ENCODE measurements at regions not wholly inside any gene's neighbourhood (a gene's known extent, or its start where the extent isn't known, plus 50 kb on each side); places are given as distances from the start of the nearest gene placed in this dataset.

DNA sequence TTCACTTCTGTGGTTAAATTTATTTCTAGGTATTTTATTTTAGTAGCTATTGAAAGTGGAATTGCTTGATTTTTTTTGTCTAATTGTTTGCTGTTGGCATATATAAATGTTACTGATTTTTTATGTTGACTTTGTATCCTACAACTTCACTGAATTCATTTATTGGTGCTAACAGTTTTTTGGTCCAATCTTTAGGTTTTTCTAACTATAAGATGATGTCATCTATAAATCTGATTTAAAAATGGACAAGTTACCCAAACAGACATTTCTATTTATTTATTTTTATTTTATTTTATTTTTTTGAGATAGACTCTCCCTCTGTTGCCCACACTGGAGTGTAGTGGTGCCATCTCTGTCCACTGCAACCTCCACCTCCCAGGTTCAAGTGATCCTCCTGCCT, 162.3 kb downstream of the COX7C start:
- DNase-seq (ENCODE audit: low spot score): no peak

DNA sequence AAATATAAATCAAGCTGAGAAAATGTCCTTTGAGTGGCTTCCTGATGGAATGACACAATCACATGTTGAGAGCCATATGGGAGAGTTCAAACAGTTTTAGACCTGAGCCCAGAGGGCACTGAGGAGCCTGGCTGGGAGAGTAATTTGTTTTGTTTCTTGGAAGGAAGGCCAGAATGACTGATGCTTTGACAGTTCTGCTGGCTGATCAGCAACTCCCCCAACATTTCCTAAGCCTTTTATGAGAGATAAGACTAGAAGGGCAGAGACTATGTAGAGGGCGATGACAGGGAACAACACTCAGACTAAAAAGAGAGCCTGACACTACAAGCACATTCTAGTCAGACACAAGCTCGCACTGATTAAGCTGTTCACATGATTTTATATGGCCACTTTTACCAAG, 169.2 kb downstream of the COX7C start:
- no peak for DNase-seq (ENCODE audit: low spot score)

DNA sequence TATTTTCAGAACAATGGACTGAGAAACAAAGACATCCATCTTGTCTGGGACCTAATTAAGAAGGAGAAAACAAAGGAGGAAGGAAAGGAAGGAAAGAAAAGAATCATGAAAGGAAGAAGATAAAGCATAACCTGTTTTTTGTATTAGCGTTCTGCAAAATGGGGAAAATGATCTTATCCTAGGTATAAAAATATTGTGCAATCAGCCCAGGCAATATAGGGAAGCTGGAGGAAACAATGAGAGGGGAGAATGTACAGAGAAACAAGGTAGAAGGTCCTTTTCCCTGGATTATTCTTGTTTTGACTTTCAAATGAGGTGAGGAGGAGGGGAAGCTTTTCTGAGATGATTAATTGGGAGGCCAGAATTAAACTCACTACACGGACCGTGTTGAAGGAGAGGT, 177.9 kb downstream of the COX7C start:
- DNase-seq (ENCODE audit: low spot score): no peak

DNA sequence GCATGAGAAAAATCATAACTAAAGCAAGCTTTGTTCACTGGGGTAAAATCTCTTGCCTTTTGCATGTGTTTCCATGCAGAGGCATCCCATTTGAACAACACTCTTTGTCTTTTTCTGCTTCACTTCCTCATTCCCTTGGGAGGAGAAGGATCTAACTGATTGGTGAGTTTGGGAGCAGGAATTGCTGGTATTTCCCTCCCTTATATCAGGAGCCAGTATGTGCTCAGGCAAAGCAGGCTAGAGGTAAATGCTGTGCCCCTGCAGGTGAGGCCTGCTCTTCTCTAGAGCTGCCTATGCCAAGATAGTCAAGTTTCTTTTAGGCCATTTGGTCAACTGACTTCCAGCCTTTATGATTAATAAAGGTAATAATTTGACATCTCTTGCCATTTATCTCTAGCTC, 179.9 kb downstream of the COX7C start:
- DNase-seq (ENCODE audit: low spot score): no peak

DNA sequence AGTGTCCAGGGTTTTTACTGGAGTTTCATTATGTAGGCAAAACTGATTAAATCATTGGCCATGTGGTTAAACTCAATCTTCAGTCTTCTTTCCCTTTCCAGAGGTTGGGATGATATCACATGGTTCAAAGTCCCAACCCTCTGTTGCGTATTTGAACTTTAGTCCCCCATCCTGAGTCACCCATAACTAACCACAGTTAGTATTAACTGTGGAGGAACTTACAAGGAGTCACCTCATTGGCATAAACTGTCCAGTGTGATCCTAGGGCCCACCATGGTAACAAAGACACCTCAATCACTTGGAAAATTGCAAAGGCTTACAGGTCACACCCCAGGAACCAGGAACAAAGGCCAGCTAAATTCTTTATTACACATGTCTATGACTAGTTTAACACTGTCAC, 188.5 kb downstream of the COX7C start:
- DNase-seq (ENCODE audit: low spot score): no peak

DNA sequence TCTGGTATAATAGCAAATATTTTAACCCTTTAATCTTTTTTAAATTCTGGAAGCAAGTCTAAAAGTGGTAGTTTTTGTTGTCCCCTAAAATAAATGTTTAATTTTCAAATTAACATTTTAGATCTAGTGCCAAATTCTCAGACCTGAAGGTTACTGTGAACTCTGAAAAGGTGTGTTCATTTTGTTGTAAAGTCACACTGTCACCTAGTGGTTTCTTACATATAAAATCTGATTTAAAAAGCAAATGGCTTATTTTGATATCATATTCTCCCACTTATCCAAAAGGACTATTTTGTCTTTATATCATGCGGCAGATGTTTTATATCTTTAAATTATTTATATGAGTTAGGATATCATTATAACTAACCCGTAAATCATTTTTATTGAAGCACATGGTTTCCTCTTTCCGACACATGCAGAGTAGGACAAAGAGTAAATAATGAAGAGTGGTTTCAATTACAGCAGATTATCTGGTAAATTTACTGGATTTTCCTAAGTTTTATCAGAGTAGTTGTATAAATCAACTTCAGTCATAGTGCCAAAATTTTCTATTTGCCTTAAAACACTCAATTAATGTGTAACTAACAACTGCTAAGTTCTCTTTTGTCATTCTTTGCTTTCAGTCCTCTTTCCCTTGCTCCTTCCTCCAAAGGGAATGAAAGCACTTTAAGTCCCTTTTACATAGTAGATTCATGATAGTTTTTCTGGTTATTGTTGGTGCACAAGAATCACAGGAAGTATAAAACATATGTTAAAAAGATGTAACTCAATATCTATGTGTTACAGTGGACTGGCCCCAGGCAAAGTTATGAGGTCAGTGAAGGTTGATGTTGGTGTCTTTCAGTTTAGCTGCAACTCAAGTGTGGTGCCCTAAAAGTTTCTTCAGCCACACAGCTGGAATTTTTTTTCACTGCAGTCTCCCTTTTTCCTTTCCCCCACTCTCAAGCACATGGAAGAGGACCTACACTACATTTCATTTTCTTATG, 189.6 kb downstream of the COX7C start:
- DNase-seq (ENCODE audit: low spot score): no peak

DNA sequence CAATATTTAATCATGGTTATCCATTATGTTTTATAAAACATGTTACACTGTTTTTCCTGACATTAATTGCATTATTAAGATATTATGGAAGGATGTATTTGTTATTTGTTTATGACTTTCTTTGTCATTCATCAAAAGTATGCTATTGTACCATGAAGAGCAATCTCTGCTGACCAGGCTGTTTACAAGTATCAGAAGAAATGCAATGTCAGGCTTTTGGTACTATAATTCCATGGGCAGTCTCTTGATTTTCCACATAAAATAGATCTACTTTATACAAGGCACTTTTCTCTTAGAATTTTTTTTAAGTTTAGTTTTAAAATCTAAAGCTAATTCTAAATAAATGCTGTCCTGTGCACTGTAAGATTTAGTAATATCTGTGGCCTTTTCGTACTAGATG, 196.6 kb downstream of the COX7C start:
- DNase-seq (ENCODE audit: low spot score): no peak

DNA sequence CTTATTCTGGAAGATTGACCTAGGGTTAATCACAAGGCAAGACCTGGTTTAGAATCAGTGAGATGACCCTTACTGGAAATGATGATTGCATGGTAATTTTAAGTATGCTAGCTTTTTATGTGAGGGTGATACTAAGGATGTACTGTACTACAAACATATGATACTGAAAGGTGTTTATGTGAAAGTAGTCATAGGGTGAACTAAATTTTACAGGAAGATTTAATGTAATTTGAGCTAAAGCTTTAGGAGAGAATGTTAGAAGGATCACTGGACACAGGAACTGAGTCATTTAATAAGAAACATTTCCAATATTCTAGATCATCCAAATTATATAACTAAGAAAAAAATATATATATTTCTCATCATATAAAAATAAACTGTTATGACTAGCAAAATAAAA, 197.2 kb downstream of the COX7C start:
- DNase-seq (ENCODE audit: low spot score): no peak

DNA sequence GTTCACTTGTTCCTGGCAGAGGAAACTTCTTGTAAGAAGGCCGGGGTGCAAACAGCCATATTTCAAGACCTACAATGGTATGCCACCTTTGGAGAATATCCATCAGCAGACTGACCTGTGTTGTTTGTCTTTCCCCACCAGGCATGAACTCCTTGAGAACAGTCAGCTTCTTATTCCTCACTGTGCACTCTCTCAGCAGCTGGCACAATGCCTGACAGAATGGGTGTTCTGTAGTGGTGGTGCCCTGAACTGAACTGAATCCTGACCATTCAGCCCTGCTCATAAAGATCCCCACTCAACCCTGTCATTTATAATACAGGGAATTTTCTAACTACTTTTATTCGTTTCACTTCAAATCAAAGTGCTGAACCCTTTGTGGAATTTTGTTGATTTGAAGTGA, 206.9 kb downstream of the COX7C start:
- DNase-seq (ENCODE audit: low spot score): no peak

DNA sequence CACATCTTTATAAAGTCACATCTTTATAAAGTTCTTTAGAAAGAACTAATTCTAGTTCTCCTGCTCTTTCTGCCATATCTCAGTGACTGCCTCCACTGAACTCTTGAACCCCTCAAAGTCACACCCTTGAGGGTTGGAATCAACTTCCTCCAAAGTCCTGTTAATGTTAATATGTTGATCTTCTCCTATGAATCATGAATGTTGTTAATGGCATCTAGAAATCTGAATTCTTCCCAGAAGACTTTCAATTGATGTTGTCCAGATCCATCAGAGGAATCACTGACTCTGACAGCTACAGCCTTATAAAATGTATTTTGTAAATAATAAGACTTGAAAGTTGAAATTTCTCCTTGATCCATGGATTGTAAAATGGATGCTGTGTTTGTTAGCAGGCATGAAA, 213.4 kb downstream of the COX7C start:
- no peak for DNase-seq (ENCODE audit: low spot score)

DNA sequence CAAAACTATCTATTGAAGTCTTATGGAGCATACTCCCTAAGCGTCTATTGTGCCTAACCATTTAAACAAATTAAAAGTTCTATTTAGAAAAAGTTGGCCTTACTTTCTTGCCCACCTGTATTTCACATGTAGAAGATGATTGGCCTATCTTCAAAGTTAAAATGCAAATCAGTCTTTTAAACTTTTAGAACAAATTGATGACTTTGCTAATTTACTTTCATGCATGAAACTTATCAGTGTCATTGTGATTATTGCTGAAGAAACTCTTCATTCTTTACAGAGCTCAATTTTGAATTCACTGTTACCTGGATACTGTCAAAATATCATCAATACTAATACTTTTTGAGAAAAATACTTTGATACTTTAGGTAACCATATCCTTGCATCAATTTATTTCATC, 216.1 kb downstream of the COX7C start:
- no peak for DNase-seq (ENCODE audit: low spot score)

DNA sequence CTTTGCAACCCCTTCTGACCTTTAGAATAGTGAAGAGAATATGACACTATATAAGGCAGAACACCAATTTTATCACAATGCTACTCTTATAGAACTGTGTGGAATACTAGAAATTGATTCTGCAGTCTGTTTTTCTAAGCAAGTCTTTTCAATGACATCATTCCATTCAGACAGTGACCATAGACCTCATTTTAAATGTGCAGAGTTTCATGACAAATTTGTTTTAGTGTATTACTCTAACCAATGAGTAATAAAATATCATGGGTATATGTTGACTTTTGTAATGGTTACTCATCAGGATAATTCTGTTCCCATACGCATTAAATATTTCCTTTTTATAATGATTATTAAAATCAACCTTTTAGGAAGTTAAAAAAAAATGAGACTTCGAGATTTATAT, 219.9 kb downstream of the COX7C start:
- DNase-seq (ENCODE audit: low spot score): no peak

DNA sequence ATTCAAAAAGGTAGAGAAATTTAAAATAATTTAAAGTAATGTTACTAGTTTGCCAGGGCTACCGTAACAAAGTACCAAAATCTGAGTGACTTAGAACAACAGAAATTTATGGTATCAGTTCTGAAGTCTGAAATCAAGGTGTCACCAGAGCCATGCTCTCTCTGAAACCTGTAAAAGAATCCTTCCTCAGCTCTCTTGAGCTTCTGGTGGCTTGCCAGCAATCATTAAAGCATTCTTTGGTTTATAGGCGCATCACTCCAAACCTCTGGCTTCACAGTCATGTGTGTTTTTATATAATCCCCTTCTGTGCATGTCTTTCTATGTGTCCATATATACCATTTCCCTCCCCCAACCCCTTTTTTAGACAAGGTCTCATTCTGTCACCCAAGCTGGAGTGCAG, 220.3 kb downstream of the COX7C start:
- DNase-seq (ENCODE audit: low spot score): no peak

DNA sequence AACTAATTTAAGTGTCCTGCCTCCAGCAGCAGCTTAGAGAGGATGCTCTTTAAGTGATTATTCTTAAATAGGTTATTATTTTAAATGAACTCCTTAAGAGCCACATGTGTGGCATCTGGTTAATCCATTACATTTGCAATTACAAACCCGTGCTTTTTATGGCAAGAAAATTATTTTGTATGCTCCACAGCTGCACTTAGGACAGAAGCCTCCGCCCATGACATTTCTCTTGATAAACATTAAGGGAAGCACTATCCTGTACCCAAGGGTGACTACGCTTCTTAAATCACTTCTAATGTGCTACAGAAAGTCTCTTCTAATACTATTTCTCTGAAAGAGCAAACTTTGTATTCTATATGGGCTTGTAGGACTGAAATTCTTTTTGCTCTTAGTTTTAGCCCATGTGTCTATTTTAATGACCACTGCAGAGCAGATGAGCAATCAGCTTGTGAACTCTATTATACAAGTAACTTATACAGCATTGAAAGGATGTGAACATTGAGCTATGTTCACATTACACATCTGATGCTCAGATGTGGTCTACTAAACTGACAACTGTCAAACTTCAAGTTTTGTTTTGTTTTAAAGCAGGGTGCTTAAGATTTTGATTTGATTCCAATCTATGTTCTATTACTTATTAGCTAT, 223.4 kb downstream of the COX7C start:
- DNase-seq (ENCODE audit: low spot score): no peak

DNA sequence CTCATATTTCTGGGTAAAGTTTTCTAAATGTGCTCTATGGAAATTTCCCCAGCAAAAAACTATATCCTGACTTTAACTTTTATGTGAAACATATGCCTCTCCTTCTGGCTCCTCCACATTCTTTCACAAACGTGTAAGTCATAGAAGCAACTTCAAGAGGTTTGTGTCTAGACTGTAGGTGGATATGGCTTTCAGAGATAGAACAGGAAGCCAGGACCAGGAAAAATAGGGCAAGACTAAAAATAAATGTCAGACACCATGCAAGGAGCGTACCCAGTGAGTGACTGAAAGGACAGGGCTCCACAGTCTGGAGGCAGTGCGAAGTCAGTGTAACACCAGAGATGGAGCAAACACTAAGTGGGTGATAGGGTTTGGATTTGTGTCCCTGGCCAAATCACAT, 240.7 kb downstream of the COX7C start:
- DNase-seq (ENCODE audit: low spot score): no peak

DNA sequence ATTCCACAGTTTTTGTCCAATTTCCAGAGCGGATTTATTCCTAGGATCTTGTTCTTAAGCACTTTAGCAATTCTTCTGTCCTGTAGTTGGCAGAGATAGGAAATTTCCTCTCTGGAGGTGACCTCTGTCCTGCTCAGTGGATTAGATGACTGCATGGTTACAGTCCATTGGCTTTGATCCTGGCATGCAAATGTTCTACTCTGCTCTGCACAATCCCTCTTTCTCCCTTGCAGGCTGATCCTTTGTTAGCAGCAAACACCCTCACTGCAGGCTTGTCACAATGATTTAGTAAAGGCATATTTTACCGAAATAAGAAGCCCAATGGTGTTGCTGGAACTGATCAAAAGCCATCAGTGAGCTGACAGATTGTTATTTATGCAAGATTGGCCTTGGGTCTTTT, 243.8 kb downstream of the COX7C start:
- no peak for DNase-seq (ENCODE audit: low spot score)

DNA sequence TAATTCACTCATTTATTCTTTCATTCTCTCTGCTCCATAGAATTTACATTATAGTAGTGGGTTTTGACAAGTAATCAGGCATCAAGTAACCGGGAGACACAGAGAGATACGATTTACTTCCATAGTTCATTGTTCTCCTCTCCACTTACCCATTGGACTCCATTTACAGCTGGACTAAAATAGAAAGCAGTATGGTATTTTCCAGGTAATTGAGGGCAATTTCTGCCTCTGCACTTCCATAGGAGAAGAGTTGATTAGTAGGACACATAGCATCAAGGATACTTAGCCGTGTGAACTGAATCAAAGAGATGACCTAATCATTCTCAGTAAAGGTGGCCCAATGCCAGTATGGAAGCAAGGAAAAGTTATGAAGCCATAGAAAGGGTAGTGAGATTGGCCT, 244.4 kb downstream of the COX7C start:
- DNase-seq (ENCODE audit: low spot score): no peak

DNA sequence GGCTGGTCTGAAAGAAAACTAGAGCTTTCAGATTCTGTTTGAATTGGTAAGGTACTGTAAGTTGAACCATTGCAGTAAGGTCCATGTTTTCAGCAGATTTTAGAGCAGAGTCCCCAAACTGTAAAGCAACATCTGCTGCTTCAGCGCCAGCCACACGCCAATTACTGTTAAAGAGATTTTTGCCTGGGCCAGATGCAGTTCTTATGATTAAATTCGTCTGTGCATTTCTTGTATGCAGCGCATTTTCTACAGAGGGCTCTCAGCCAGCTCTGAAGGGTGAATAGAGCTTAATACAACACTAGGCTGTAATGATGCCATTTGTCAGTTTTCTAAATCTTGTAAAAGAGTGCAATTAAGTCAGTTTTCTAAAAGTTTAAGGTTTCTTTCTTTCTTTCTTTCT, 246.3 kb downstream of the COX7C start:
- no peak for DNase-seq (ENCODE audit: low spot score)

DNA sequence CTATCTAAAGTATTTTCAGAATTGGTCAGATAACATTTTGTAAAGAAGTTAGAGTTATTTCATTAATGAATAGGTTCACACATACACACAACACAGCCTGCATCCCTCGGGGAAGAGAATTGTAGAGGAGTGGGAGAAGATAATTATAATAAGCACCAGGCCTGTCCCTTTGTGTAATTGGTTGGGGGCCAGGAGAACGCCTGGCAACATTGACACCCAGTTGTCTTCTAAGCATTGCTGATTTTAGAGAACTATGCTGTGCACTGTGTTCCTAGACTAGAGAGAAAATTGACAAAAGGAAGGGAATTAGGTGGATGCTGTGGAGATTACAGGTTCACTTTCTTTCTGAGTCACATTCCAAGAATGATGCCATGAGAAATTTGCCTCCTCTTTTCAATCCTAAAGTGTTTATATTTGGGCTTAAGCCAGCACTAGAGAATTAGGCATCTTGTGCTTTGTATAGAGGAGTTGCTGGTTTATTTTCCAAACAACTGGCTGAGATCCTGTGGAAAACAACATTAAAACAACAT, 247.6 kb downstream of the COX7C start:
- no peak for DNase-seq (ENCODE audit: low spot score)

DNA sequence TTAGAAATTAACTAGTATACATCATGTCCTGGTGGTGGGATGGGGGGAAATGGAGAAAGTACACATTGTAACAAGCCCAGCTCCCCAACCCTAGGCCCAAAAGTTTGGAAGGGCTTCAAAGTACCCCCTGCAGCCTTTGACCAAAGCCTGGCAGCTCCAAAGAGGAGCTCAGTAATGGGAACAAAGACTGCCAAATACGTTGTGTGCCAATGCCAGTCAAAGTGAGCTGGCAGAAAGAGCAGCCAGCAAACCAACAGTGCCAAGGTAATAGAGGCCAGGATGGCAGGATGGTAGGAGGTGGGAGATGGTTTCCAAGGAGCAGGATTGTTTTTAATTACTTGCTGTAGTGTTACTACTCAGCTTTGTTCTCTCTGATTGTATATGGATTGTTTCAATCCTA, 248.3 kb downstream of the COX7C start:
- DNase-seq (ENCODE audit: low spot score): no peak

DNA sequence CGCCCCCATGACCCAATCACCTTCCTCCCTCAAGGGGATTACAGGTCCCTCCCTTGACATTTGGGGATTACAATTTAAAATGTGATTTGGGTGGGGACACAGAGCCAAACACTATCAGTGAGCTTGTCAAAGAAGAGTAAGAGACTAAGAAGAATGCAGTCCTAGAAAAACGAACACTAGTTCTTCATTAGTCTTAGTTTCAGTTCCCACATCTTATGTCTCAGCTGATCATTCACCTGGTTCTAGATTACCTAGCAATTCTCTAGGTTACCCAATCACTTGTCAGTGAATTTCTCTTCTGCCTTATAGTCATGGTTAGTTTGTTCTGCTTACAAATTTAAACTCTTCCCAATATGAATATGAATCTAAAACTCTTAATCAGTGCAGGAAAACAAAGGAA, 251.5 kb downstream of the COX7C start:
- no peak for DNase-seq (ENCODE audit: low spot score)

DNA sequence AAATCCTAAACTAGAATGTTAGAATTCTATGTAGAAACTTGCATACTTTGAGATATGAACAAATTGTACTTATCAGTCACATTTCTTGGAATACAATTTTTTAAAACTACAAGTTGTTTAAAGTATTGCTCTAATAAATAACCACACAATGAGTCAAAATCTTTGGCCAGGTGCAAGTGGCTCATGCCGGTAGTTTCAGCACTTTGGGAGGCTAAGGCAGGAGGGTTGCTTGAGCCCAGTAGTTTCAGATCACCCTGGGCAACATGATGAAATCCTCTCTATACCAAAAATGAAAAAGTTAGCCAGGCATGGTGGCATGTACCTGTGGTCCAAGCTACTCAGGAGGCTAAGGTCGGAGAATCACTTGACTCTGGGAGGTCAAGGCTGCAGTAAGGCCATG, 257.8 kb downstream of the COX7C start:
- no peak for DNase-seq (ENCODE audit: low spot score)

DNA sequence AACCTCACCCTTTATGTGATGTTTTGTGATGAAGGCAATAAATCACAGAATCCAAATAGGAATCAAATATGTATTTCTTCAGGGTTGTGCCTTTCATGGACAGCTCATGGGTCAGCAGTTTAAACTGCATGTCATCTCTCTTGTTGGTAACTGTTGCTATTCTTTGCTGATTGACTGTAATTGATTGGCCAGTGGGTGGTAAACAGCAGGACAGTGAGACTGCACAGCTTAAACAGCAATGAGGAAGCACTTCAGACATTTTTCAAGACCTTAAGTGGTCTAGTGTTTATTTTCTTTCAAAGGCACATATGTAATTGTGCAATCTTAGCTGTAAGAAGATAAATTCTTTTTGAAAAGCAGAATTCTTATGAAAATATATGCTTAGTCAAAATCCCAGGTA, 260.5 kb downstream of the COX7C start:
- DNase-seq (ENCODE audit: low spot score): no peak

Data from A172 (cell line).